ENCODE measurements at regions not wholly inside any gene's neighbourhood (a gene's known extent, or its start where the extent isn't known, plus 50 kb on each side); places are given as distances from the start of the nearest gene placed in this dataset.

DNA sequence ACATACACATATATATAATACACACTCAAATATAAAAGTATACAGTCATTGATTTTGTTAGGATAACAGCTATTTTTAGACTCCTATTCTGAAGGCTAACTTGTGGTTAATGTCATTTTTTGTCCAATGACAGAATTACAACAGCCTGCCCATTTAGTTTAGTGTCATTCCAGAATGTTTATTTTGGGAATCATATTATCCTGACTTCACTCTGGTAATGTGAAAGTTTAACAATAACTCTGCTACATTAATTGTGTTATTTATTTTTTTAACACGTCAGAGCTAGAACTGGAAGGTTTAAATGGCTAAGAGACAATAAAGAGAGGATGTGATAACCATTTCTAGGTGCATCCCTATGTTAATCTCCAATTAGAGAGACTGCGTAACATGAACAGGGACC is 648.1 kb downstream of the USP25 start:
- Histone ChIP-seq H3K27me3 (no peaks in the 10 kb centered on the region), H3K4me1 (no peaks in the 10 kb centered on the region), H3K9me3 (no peaks in the 10 kb centered on the region), H3K36me3 (no peaks in the 10 kb centered on the region), H3K4me3 (ENCODE audit: low read depth, low read length) (no peak overlapping the region)
- DNase-seq: no peak
- TF ChIP-seq CTCF (IDR thresholded peaks at IDR 0.05; ENCODE audit: low read depth, low read length): no peak

GRCh38 chr21:16378525-16378924 is 648.7 kb downstream of the USP25 start:
- no peaks in the 10 kb centered on the region for H3K9me3 ChIP-seq
- H3K36me3 ChIP-seq: no peaks in the 10 kb centered on the region
- H3K27me3 ChIP-seq: no peaks in the 10 kb centered on the region
- H3K4me1 ChIP-seq: no peaks in the 10 kb centered on the region
- TF ChIP-seq CTCF (IDR thresholded peaks at IDR 0.05; ENCODE audit: low read depth, low read length): no peak
- no peak for DNase-seq
- H3K4me3 ChIP-seq (ENCODE audit: low read depth, low read length): no peak overlapping the region

GRCh38 chr21:16388291-16388690 is 658.5 kb downstream of the USP25 start:
- no peaks in the 10 kb centered on the region for H3K4me1 ChIP-seq
- no peak for TF ChIP-seq CTCF (IDR thresholded peaks at IDR 0.05; ENCODE audit: low read depth, low read length)
- H3K9me3 ChIP-seq: no peaks in the 10 kb centered on the region
- H3K4me3 ChIP-seq (ENCODE audit: low read depth, low read length): no peak overlapping the region
- no peaks in the 10 kb centered on the region for H3K36me3 ChIP-seq
- DNase-seq: no peak
- H3K27me3 ChIP-seq: no peaks in the 10 kb centered on the region

DNA sequence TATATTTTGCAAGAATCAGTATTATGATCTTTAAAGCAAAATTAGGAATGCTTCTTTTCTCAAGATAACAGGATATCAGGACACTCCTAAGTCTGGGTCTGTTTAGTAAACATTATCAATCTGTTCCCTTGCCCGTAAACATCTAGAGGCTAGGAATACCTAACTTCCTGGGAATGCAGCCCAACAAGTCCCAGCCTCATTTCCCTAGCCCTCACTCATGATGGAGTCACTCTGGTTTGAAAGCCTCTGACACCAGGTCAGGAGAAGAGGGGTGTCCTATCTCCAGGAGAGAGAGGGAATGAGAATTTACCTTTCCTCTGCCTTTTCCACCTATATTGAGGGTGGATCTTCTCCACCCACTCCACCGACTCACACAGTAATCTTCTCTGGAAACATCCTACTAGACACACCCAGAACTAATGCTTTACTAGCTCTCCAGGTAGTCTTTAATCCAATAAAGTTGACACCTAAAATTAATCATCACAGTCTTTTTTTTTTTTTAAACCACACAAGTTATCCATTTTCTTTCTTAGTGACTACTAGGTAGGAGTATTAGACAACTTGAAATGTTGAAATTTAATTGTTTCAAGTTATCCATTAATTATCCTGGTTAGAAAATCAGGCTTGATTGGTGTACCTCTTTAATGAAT is 659.3 kb downstream of the USP25 start:
- no peak for TF ChIP-seq CTCF (IDR thresholded peaks at IDR 0.05; ENCODE audit: low read depth, low read length)
- no peak for DNase-seq
- H3K4me3 ChIP-seq (ENCODE audit: low read depth, low read length): no peak overlapping the region
- no peaks in the 10 kb centered on the region for H3K4me1 ChIP-seq
- no peaks in the 10 kb centered on the region for H3K36me3 ChIP-seq
- H3K9me3 ChIP-seq: no peaks in the 10 kb centered on the region
- H3K27me3 ChIP-seq: no peaks in the 10 kb centered on the region

DNA sequence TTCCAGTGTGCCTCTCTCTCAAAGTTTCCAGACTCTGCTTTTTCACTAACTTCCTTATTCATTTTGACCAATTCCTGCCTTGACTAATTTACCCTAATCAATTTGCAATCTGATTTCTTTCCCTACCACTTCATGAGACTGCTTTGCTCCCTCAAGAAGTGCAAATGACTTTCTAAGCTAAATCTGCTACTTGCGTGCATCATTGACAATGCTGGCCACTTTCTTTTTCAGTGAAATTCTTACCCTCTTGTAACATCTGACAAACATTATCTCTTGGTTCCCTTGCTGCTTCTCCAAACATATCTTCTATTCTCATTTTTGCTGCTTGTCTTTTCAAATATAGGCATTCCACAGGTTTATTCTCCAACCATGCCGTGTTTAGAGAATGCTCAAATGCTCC is 659.9 kb downstream of the USP25 start:
- no peak for DNase-seq
- Histone ChIP-seq H3K36me3 (no peaks in the 10 kb centered on the region), H3K4me3 (ENCODE audit: low read depth, low read length) (no peak overlapping the region), H3K9me3 (no peaks in the 10 kb centered on the region), H3K27me3 (no peaks in the 10 kb centered on the region), H3K4me1 (no peaks in the 10 kb centered on the region)
- TF ChIP-seq CTCF (IDR thresholded peaks at IDR 0.05; ENCODE audit: low read depth, low read length): no peak

DNA sequence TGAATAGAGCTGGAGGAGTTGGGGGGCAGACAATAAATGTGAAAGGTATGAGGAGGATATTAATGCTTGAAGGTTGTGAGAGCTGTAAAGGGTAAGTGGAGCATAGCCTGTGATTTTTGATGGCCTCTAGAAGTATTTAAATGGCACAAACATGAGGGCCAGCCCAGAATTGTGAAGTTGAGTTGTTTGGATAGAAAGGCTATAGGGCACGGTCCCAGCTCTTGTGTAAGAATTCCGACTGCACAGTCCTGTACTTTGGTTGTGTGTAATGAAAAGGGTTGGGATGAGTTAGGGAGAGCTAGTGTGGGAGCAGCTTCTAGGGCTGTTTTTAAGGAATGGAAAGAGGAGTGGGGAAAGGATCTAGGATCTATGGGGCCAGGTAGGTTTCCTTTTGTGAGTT is 665.5 kb downstream of the USP25 start:
- H3K27me3 ChIP-seq: no peaks in the 10 kb centered on the region
- no peak for TF ChIP-seq CTCF (IDR thresholded peaks at IDR 0.05; ENCODE audit: low read depth, low read length)
- no peaks in the 10 kb centered on the region for H3K9me3 ChIP-seq
- H3K36me3 ChIP-seq: no peaks in the 10 kb centered on the region
- no peak overlapping the region for H3K4me3 ChIP-seq (ENCODE audit: low read depth, low read length)
- DNase-seq: no peak
- no peaks in the 10 kb centered on the region for H3K4me1 ChIP-seq
